Epithelial cell of proximal tubule (primary cell): ENCODE measurements at regions not wholly inside any gene's neighbourhood (a gene's known extent, or its start where the extent isn't known, plus 50 kb on each side); places are given as distances from the start of the nearest gene placed in this dataset.

Source experiments
- DNase-seq: peaks from one replicate; pipeline ENCODE4 v3.0.0-alpha.2; 2011; ENCODE audit warnings: low read depth
- H3K4me3 ChIP-seq: 2 replicates; pipeline ENCODE4 v1.5.1; 2011; ENCODE audit warnings: low read depth, mild to moderate bottlenecking, low read length
- TF ChIP-seq, protein P1 (sequence below): conservative IDR thresholded peaks from 2 replicates; pipeline ENCODE4 v1.5.1; 2012; ENCODE audit warnings: low read depth, mild to moderate bottlenecking, low read length

DNA sequence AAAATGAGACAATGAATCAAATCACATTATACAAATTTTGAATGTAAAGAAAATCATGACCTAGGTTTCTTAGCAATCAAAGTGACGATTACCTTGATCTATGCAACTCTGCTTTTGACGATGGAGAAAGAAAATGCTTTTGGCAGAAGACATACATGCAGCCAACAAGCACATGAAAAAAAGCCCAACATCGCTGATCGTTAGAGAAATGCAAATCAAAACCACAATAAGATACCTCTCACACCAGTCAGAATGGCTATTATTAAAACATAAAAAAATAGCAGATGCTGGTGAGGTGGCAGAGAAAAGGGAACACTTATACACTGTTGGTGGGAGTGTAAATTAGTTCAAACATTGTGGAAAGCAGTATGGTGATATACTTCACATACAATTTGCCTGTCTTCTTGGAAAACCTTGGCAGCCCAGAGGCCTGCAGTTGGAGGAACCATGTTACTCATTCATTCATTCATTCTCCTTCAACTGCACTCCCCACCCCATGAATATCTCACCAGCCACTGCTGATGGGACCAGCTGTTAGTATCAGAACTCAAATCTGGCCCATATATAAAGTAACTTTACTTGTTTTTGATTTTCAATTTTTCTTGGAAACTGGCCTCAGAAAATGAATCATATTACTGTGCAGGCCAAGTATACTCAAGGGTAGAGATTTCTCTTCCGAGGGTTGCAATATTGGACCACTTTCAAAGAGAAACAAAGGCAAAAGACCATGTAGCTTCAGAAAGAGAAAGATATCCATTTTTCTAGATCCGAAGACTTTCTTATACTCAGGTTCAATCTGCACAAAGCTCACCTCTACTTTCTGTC, 358.6 kb upstream of the ARHGEF26 start:
- DNase-seq = no peak
- H3K4me3 ChIP-seq = no peak overlapping the region
- TF ChIP-seq, protein P1, sequence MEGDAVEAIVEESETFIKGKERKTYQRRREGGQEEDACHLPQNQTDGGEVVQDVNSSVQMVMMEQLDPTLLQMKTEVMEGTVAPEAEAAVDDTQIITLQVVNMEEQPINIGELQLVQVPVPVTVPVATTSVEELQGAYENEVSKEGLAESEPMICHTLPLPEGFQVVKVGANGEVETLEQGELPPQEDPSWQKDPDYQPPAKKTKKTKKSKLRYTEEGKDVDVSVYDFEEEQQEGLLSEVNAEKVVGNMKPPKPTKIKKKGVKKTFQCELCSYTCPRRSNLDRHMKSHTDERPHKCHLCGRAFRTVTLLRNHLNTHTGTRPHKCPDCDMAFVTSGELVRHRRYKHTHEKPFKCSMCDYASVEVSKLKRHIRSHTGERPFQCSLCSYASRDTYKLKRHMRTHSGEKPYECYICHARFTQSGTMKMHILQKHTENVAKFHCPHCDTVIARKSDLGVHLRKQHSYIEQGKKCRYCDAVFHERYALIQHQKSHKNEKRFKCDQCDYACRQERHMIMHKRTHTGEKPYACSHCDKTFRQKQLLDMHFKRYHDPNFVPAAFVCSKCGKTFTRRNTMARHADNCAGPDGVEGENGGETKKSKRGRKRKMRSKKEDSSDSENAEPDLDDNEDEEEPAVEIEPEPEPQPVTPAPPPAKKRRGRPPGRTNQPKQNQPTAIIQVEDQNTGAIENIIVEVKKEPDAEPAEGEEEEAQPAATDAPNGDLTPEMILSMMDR = no peak

DNA sequence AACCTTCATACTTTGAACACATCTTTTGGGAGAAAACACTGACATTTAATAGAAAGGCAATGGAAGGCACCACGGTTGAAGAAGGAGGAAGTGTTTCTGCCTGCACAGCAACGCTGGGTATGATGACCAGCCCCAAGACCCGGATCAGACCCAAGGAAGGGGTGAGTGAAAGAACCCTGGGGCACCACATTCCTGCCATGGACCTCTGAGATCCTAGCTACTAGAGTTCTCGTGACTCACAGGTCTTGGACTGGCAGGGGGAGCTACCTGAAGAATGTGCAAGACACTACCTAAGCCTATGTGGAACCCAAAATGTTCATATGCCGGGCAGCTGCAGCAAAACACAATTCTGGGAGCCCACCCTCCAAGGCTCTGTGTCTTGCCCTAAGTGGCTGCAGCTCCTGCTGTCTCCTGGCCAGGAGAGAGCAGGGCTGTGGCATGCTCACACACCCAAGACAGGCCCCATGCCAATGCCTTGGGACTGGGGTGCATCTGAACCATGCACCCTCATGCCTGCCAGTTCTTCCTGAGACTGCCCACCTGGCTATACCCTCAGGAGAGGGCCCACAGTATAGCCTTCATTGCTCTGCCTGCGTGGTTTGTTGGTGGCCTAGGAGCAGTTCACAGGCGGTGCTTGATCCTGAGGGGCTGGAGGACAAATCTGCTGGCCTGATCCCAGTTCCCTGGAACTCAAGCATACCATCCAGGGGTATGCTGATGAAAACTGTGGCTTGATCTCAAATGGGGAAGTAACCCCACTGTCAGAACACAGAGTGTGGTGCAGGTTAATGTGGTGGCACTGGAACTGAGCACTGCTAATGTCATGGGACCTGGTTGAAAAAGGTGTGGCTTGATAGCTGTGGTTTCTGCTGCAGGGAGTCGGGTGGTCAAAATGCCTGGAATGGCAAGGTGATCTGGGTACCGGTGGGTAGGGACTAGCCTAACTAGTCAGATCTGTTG, 353.3 kb upstream of the ARHGEF26 start:
- no peak overlapping the region for H3K4me3 ChIP-seq
- no peak for DNase-seq
- TF ChIP-seq, protein P1 = no peak

DNA sequence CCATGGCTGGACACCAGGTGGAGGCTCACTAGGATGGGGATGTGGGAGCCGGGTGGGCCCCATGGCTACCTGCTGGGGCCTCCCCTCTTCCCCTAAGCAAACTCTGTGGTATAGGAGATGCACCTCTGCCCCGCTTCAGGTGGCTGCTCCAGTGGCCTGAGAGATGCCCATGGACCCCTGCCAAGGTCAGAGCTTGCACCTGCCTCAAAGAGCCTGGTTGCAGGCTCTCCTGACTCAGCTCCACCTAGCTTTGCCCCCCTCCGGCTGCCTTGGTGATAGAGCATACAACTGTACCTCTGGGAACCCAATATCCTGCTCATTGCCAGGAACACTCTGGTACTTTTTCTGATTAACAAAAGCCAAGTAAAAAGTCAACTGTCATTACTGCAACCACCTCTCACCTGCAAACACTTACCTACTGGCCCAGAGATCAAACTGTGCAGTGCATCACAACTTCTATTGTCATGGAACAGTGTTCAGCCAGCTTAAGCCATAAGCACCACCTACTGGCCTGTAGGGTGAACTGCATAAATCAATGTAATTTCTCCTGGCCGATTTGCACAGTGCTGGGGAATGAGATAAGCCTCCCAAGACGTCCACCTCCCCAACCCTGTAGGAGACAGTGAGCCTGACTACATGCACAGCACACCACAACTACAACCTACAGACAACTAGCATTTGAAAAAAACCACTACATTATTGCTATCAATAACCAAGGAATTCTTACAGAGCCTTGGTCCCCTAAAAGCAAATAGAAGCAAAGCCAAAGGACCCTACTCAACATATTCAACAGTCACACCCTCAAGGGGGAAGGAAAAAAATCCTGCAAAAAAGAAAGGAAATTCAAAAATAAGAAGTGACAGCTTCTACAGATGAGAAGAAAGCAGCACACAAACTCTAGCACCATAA, 352.4 kb upstream of the ARHGEF26 start:
- peak; percentile 15 for DNase-seq
- no peak overlapping the region for H3K4me3 ChIP-seq
- TF ChIP-seq, protein P1 = peak; percentile 87

DNA sequence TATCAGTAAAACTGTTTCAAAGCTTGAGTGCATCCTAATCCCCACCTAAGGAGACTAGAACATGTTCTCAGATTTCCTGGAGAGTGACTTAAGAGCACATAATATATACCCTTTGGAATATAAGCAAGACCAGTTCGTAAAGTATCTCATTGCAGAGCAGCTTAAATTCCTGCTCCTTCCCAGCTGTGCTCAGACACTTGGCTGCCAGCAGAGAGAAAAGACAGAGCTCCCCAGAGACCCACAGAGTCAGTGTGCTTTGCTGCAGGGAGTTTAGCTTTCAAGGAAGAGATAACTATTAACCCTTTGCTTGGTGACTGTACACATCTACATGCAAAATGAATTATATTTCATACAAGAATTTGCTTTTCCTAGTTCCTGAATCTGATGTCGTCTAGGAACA, 338.1 kb upstream of the ARHGEF26 start:
- DNase-seq = no peak
- no peak overlapping the region for H3K4me3 ChIP-seq
- TF ChIP-seq, protein P1 = no peak

DNA sequence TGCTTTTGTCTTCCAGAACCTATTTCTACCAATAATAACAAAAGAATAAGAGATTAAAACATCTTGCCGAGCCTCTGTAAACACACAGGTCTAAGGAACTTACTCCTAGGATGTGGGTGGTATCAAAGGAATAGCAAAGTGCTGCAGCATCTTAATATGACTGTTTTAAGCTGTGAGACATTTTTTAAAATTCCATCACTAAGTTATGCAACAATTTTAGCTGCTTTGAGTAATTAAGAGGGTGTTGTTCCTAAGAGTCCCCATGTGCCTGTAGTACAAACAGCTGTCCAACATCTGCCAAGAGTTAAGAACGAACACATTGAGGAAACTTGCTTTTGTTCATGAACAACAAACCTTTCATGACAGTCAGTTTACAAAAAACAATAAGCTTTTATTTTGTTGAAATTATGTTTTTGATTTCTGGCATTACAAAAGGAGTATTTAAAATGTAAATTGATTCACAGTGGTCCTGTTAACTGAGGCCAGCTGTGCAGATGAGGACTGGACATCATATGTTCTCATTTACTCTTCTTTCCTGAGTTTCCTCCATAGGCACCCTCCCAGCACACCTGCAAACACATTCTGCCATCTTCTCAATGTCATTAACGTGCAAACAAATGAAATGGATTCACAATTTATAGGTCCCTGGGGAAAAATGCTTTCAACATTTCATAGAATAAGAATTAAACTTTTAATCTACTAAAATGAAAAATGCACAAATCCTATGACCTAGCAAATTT, 337.3 kb upstream of the ARHGEF26 start:
- TF ChIP-seq, protein P1 = no peak
- no peak overlapping the region for H3K4me3 ChIP-seq

DNA sequence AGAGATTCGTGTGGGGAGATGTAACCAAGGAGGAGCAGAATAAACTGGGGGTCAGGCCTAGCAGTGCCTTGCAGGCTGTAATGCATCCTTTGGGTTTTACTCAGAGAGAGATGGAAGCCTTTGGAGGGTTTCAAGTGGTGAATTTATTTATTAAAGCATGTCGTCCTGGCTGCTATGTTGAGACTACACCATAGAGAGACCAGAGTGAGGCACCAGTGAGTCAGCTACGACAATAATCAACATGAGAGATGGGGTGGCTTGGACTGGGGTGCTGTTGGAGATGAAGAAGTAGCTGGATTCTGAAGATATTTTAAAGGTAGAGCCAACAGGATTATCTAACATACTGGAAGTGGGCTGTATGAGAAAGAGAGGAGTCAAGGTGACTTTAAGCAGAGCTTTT, 335.3 kb upstream of the ARHGEF26 start:
- no peak overlapping the region for H3K4me3 ChIP-seq
- no peak for DNase-seq
- TF ChIP-seq, protein P1 = peak; percentile 52

More for the DNA sequence above, 337.3 kb upstream of the ARHGEF26 start:
- DNase-seq = no peak
